ENCODE measurements at regions not wholly inside any gene's neighbourhood (a gene's known extent, or its start where the extent isn't known, plus 50 kb on each side); places are given as distances from the start of the nearest gene placed in this dataset.

DNA sequence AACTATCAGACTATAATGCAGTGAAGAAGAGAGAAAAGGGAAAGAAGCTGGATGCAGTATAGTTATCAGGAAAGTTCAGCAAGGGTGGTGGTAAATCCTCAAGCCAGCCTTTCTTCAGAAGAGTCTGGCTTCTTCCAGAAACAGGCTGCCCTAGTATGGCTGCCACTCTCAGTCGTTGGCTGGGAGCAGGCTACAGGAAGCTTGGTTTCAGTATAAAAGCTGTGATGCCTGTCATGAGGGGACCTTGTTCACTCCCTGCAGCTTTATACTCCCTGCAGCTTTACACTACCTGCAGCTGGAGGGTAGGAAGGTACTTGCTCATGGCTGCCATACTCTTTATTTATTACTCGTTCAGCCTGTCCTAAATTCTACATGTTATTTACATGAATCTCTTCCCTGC, 63.3 kb upstream of the ARHGAP18 start:
- DNase-seq, result no peak
- Histone ChIP-seq H3K4me3 (no peak overlapping the region), H3K27me3 (replicated peaks; ENCODE audit: insufficient read depth) (no peaks in the 10 kb centered on the region), H3K27ac (no peak overlapping the region), H3K9me3 (ENCODE audit: low read depth) (no peaks in the 10 kb centered on the region), H3K79me2 (ENCODE audit: insufficient read depth) (no peaks in the 10 kb centered on the region), H4K20me1 (ENCODE audit: insufficient read depth) (no peaks in the 10 kb centered on the region), H3K9ac (no peak overlapping the region), H3K4me2 (ENCODE audit: unreplicated experiment) (no peak overlapping the region), H3F3A (ENCODE audit: insufficient read depth) (no peaks in the 10 kb centered on the region), H2AFZ (peak overlapping the region; percentile 23; the same call in 1 of the 2 replicates), H3K4me1 (ENCODE audit: insufficient read depth) (no peaks in the 10 kb centered on the region), H3K9me2 (ENCODE audit: insufficient read depth) (no peaks in the 10 kb centered on the region), H3K36me3 (ENCODE audit: low read depth) (no peaks in the 10 kb centered on the region)
- TF ChIP-seq EZH2 (IDR thresholded peaks at IDR 0.05; ENCODE audit: insufficient read depth, poor library complexity, severe bottlenecking) (no peak), EZH2phosphoT487 (IDR thresholded peaks at IDR 0.05; ENCODE audit: insufficient read depth, low read depth) (no peak)
- 65 to 73% methylated on average over 2 of the region's 2 CpGs for WGBS, 2 experiments (ENCODE audit: low coverage in 1 of 2, low lambda C conversion rate in 2 of 2, missing lambda C conversion rate in 2 of 2)
- in situ Hi-C loops (cut with MboI), result no loop called here

DNA sequence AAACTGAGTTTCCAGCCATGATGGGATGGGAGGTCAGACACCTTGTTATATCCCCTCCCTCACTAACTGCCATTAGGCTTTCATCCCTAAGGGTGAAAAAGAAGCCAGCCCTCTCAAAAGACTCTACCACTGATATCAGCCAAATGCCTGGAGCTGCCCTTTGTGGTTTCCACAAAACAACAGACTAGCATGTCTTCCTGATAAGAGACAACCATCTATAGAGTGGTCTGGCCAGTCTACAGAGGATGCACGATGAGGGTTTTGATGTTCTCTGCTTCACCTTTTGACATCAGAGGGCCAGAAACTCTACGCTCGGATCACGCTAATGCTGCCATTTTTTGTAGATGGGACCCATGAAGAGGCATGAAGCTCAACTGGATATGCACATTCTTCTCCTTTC, 61.7 kb upstream of the ARHGAP18 start:
- Histone ChIP-seq H4K20me1 (ENCODE audit: insufficient read depth) (no peaks in the 10 kb centered on the region), H3K4me1 (ENCODE audit: insufficient read depth) (0 out of 2 replicates have a peak, but pooled peaks cover 4% of the 10 kb centered on the region), H3K9ac (no peak overlapping the region), H2AFZ (no peak overlapping the region), H3K9me2 (ENCODE audit: insufficient read depth) (no peaks in the 10 kb centered on the region), H3K79me2 (ENCODE audit: insufficient read depth) (no peaks in the 10 kb centered on the region), H3K36me3 (ENCODE audit: low read depth) (no peaks in the 10 kb centered on the region), H3K4me3 (no peak overlapping the region), H3K27me3 (replicated peaks; ENCODE audit: insufficient read depth) (peaks cover 3% of the 10 kb centered on the region; the same call in 1 of the 2 replicates), H3K27ac (no peak overlapping the region), H3F3A (ENCODE audit: insufficient read depth) (peaks cover 5% of the 10 kb centered on the region; the same call in 1 of the 2 replicates), H3K9me3 (ENCODE audit: low read depth) (no peaks in the 10 kb centered on the region), H3K4me2 (ENCODE audit: unreplicated experiment) (no peak overlapping the region)
- WGBS, 2 experiments (ENCODE audit: low coverage in 1 of 2, low lambda C conversion rate in 2 of 2, missing lambda C conversion rate in 2 of 2), result 88 to 95% methylated on average over 4 of the region's 4 CpGs
- no peak for DNase-seq
- in situ Hi-C loops (cut with MboI), result no loop called here
- TF ChIP-seq EZH2 (IDR thresholded peaks at IDR 0.05; ENCODE audit: insufficient read depth, poor library complexity, severe bottlenecking) (no peak), EZH2phosphoT487 (IDR thresholded peaks at IDR 0.05; ENCODE audit: insufficient read depth, low read depth) (no peak)

DNA sequence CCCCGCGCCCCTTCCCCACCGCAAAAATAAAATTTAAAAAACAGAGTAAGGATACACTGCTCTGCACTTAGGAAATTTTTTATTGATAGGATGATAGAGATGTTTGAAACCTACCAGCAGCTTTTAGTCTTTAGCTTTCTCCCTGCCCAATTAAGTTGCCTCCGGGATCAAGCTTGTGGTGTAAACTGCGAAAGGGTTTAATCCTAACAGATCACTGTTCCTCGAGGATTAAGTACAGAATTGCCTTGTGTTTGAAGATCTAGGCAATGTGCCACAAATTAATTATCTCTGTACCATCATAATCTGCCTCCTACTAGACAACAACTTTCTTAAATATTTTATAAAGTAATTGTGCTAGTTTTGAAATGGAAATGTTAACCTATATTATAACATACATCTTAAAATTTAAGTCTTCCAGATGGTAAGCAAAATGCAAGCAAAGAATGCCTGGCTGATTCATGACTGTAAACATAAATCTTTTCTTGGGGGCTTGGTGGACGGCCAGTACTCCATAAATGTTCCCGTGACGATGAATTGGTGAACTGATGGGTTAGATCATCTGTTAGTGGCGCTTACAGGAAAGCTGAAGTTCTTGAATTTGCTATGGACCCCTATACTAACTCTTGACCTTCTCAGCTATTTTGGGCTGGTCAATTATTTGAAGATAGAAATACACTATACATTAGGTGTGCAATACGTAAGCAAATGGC, 58.0 kb upstream of the ARHGAP18 start:
- in situ Hi-C loops (cut with MboI), result no loop called here
- Histone ChIP-seq H3K27me3 (replicated peaks; ENCODE audit: insufficient read depth) (peaks cover 17% of the 10 kb centered on the region), H2AFZ (peak overlapping the region; percentile 75), H3K36me3 (ENCODE audit: low read depth) (no peaks in the 10 kb centered on the region), H3K27ac (no peak overlapping the region), H3K79me2 (ENCODE audit: insufficient read depth) (no peaks in the 10 kb centered on the region), H3F3A (ENCODE audit: insufficient read depth) (peaks cover 5% of the 10 kb centered on the region; the same call in 1 of the 2 replicates), H3K4me2 (ENCODE audit: unreplicated experiment) (peak overlapping the region; percentile 88), H3K9ac (no peak overlapping the region), H3K9me2 (ENCODE audit: insufficient read depth) (no peaks in the 10 kb centered on the region), H4K20me1 (ENCODE audit: insufficient read depth) (no peaks in the 10 kb centered on the region), H3K4me3 (peak overlapping the region; percentile 78), H3K9me3 (ENCODE audit: low read depth) (no peaks in the 10 kb centered on the region), H3K4me1 (ENCODE audit: insufficient read depth) (0 out of 2 replicates have a peak, but pooled peaks cover 4% of the 10 kb centered on the region)
- WGBS, 2 experiments (ENCODE audit: low coverage in 1 of 2, low lambda C conversion rate in 2 of 2, missing lambda C conversion rate in 2 of 2), result 67 to 68% methylated on average over 11 of the region's 11 CpGs
- no peak for TF ChIP-seq EZH2phosphoT487 (IDR thresholded peaks at IDR 0.05; ENCODE audit: insufficient read depth, low read depth)
- TF ChIP-seq EZH2 (IDR thresholded peaks at IDR 0.05; ENCODE audit: insufficient read depth, poor library complexity, severe bottlenecking), result no peak
- DNase-seq, result no peak

DNA sequence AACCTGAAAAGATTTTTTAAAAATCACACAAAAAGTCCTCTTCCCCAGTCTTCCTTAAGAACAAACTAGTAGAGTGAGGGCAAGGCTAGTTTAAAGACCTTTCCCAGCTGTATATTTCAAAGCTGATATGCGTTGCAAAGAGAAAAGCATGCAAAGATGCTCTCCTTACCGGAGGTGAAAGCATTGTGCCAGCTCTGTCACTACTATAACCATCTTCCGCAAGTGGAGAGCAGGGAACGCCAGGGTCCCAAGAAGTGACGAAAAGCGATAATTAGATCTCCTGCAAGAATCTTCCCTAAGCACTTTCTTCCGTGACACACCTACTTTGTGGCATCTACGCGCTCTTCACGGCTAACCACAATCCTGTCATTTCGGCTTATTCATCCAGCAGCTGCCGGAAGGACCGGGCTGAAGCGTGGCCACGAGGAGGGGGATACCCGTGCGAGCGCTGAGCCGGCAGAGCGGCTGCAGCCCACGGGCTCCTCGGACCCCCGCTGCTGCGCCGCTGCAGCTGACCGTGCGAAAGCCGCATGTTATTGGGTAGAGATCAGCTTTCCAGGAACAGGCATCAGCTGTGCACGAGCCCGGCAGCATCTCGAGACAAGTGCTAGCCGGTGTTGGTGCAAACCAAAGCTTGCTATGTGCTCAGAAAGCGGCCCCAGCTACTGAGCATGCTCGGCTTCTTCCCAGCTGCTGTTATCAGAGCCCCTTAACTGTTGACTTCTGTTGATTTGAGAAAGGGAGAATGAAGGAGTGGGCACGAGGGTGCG, 57.2 kb upstream of the ARHGAP18 start:
- H4K20me1 ChIP-seq (ENCODE audit: insufficient read depth), result no peaks in the 10 kb centered on the region
- 0 out of 2 replicates have a peak overlapping the region, but pooled peaks have one; percentile 5 for H3K9ac ChIP-seq
- H3K79me2 ChIP-seq (ENCODE audit: insufficient read depth), result no peaks in the 10 kb centered on the region
- H3K4me2 ChIP-seq (ENCODE audit: unreplicated experiment), result peak overlapping the region; percentile 88
- H3K36me3 ChIP-seq (ENCODE audit: low read depth), result no peaks in the 10 kb centered on the region
- peak; percentile 73 for DNase-seq
- peaks cover 5% of the 10 kb centered on the region; the same call in 1 of the 2 replicates for H3F3A ChIP-seq (ENCODE audit: insufficient read depth)
- no peak for TF ChIP-seq EZH2 (IDR thresholded peaks at IDR 0.05; ENCODE audit: insufficient read depth, poor library complexity, severe bottlenecking)
- no peak for TF ChIP-seq EZH2phosphoT487 (IDR thresholded peaks at IDR 0.05; ENCODE audit: insufficient read depth, low read depth)
- in situ Hi-C loops (cut with MboI), result no loop called here
- 1 to 2% methylated on average over 36 of the region's 36 CpGs for WGBS, 2 experiments (ENCODE audit: low coverage in 1 of 2, low lambda C conversion rate in 2 of 2, missing lambda C conversion rate in 2 of 2)
- H3K9me2 ChIP-seq (ENCODE audit: insufficient read depth), result no peaks in the 10 kb centered on the region
- H2AFZ ChIP-seq, result peak overlapping the region; percentile 75
- peaks cover 17% of the 10 kb centered on the region for H3K27me3 ChIP-seq (replicated peaks; ENCODE audit: insufficient read depth)
- no peak overlapping the region for H3K27ac ChIP-seq
- H3K4me3 ChIP-seq, result peak overlapping the region; percentile 78
- H3K4me1 ChIP-seq (ENCODE audit: insufficient read depth), result 0 out of 2 replicates have a peak, but pooled peaks cover 4% of the 10 kb centered on the region
- H3K9me3 ChIP-seq (ENCODE audit: low read depth), result no peaks in the 10 kb centered on the region
